Natural killer cell (primary cell): ENCODE measurements at regions not wholly inside any gene's neighbourhood (a gene's known extent, or its start where the extent isn't known, plus 50 kb on each side); places are given as distances from the start of the nearest gene placed in this dataset.

ENCODE experiments used
- ATAC-seq, 3 donors: fragments of 150-1000 bp in 2 of 3; fragments of 200-7000 bp in 1 of 3; cut with Tn5 transposase; 1 replicate in 1 of 3; 2 replicates in 2 of 3; pipeline ENCODE4 v1.10.0; 2021; ENCODE audit warnings: mild to moderate bottlenecking in 2 of 3, moderate library complexity in 2 of 3
- DNase-seq, 2 donors: peaks; one replicate each; pipeline versions ENCODE4 v3.0.0 to v3.0.0-alpha.2; 2013 to 2021; ENCODE audit warnings: mixed read lengths in 1 of 2
- H3K27ac ChIP-seq: one replicate; pipeline ENCODE4 v1.5.1; 2013; ENCODE audit warnings: mild to moderate bottlenecking, low read length
- H3K27me3 ChIP-seq: one replicate; pipeline ENCODE4 v1.6.1; 2013; ENCODE audit warnings: low read length; ENCODE audit not compliant: control insufficient read depth, insufficient read depth
- H3K36me3 ChIP-seq: one replicate; pipeline ENCODE4 v1.6.1; 2013; ENCODE audit warnings: low read length; ENCODE audit not compliant: control insufficient read depth, insufficient read depth
- H3K4me1 ChIP-seq: one replicate; pipeline ENCODE4 v1.6.1; 2013; ENCODE audit warnings: low read length; ENCODE audit not compliant: control insufficient read depth, insufficient read depth
- H3K4me3 ChIP-seq: one replicate; pipeline ENCODE4 v1.5.1; 2013; ENCODE audit warnings: low read length
- H3K9me3 ChIP-seq: one replicate; pipeline ENCODE4 v1.6.1; 2013; ENCODE audit warnings: low read length; ENCODE audit not compliant: control insufficient read depth, insufficient read depth
- H3K27ac Mint-ChIP-seq, 2 donors: one replicate each; pipeline ENCODE4 v1.8.0; 2022; ENCODE audit warnings: mild to moderate bottlenecking in 2 of 2, mixed read lengths in 2 of 2, moderate library complexity in 1 of 2
- H3K27me3 Mint-ChIP-seq, 2 donors: one replicate each; pipeline ENCODE4 v1.8.0; 2022; ENCODE audit warnings: low read depth in 2 of 2, mixed read lengths in 2 of 2
- H3K36me3 Mint-ChIP-seq: one replicate; pipeline ENCODE4 v1.8.0; 2022; ENCODE audit warnings: mixed read lengths
- H3K4me1 Mint-ChIP-seq, 2 donors: one replicate each; pipeline ENCODE4 v1.8.0; 2022; ENCODE audit warnings: mixed read lengths in 2 of 2
- H3K4me3 Mint-ChIP-seq: one replicate; pipeline ENCODE4 v1.8.0; 2022; ENCODE audit warnings: mild to moderate bottlenecking, moderate library complexity, mixed read lengths
- H3K9me3 Mint-ChIP-seq, 2 donors: one replicate each; pipeline ENCODE4 v1.8.0; 2022; ENCODE audit warnings: mixed read lengths in 2 of 2
- WGBS: methylation state at CpG from one replicate; pipeline ENCODE4 v1.1.7; 2013; ENCODE audit warnings: missing lambda C conversion rate; ENCODE audit not compliant: insufficient coverage; 5-methylcytosine and 5-hydroxymethylcytosine counted together
- intact Hi-C: fragments of 100-400 bp; cut with micrococcal nuclease; formaldehyde crosslinking; loops from one replicate; pipeline ENCODE4 v1.14.2; 2022
- TF ChIP-seq, protein P1 (sequence below): fragments of 200-600 bp; IDR thresholded peaks from one replicate; pipeline ENCODE4 v1.8.0; 2022; ENCODE audit warnings: antibody characterized with exemption

DNA sequence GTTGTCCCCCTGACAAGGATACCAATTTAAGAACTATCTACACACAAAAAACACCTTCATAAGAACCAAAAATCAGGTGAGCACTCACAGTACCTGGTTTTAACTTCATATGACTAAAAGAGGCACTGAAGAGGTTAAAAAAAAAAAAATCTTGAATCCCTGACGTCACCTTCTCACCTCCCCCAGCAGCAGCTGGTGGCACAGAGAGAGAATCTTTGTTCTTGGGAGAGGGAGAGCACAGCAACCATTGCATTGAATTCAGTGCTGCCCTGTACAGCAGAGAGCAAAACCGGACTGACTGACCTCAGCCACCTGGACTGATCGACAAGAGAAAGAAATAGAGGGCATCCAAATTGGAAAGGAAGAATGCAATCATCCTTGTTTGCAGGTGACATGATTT lies 566.0 kb downstream of the TMX3 start:
- Mint-ChIP-seq H3K36me3 (no peaks in the 10 kb centered on the region), H3K27me3 (no peaks in the 10 kb centered on the region), H3K4me1 (no peaks in the 10 kb centered on the region), H3K4me3 (no peak overlapping the region), H3K27ac (no peak overlapping the region), H3K9me3 (peaks cover 0 to 7% of the 10 kb centered on the region in 2 donors)
- TF ChIP-seq, protein P1, sequence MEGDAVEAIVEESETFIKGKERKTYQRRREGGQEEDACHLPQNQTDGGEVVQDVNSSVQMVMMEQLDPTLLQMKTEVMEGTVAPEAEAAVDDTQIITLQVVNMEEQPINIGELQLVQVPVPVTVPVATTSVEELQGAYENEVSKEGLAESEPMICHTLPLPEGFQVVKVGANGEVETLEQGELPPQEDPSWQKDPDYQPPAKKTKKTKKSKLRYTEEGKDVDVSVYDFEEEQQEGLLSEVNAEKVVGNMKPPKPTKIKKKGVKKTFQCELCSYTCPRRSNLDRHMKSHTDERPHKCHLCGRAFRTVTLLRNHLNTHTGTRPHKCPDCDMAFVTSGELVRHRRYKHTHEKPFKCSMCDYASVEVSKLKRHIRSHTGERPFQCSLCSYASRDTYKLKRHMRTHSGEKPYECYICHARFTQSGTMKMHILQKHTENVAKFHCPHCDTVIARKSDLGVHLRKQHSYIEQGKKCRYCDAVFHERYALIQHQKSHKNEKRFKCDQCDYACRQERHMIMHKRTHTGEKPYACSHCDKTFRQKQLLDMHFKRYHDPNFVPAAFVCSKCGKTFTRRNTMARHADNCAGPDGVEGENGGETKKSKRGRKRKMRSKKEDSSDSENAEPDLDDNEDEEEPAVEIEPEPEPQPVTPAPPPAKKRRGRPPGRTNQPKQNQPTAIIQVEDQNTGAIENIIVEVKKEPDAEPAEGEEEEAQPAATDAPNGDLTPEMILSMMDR: no peak
- H3K9me3 ChIP-seq: peaks cover 4% of the 10 kb centered on the region
- 82% methylated on average over 1 of the region's 3 CpGs for WGBS
- intact Hi-C loops: no loop called here
- H3K27ac ChIP-seq: no peak overlapping the region
- no peaks in the 10 kb centered on the region for H3K36me3 ChIP-seq
- no peak for ATAC-seq
- H3K4me3 ChIP-seq: no peak overlapping the region
- no peak for DNase-seq
- H3K27me3 ChIP-seq: no peaks in the 10 kb centered on the region
- no peaks in the 10 kb centered on the region for H3K4me1 ChIP-seq

DNA sequence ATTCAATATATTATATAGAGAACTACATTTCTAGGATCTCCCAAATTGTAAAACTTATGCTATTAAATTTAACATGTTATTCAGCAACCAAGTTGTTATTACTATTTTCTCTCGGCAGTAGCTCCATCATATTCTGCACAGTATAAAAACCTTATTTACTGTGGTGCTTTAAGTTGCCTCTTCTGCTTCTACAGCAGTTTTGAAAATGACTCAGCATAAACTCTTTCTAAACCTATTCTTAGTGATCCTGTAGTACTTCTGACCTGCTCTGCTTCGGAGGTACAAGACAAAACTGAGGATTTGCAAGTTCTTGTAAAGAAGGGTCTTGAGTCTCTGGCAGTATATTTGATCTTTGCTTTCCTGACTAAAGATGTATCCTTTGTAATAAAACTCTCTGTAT lies 567.2 kb downstream of the TMX3 start:
- 38% methylated on average over 2 of the region's 2 CpGs for WGBS
- peaks cover 0 to 7% of the 10 kb centered on the region in 2 donors for H3K9me3 Mint-ChIP-seq
- Histone ChIP-seq H3K27me3 (no peaks in the 10 kb centered on the region), H3K27ac (no peak overlapping the region), H3K9me3 (peaks cover 1% of the 10 kb centered on the region), H3K4me1 (no peaks in the 10 kb centered on the region), H3K36me3 (no peaks in the 10 kb centered on the region), H3K4me3 (no peak overlapping the region)
- no peaks in the 10 kb centered on the region for H3K27me3 Mint-ChIP-seq
- TF ChIP-seq, protein P1: no peak
- no peak for DNase-seq
- ATAC-seq: no peak
- H3K36me3 Mint-ChIP-seq: no peaks in the 10 kb centered on the region
- H3K4me3 Mint-ChIP-seq: no peak overlapping the region
- no peaks in the 10 kb centered on the region for H3K4me1 Mint-ChIP-seq
- no peak overlapping the region for H3K27ac Mint-ChIP-seq
- intact Hi-C loops: no loop called here

DNA sequence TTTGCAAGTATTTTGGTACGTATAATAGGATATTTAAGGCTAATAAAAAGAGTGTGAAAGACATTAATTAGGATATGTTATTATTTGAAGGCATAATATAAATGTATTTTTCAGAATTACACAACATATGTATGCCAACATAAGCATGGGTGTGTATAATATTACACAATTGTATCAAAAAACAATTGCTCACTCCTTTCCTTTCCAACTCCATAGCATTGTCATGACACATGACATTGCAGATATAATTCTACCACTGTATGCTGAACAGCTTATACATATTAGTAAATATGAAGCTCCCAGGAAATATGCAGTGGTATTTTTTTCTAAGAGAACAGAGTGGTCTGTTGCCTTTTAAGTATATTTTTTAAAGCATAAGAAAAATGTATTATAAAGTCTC lies 593.1 kb downstream of the TMX3 start:
- intact Hi-C loops: no loop called here
- Mint-ChIP-seq H3K4me3 (no peak overlapping the region), H3K4me1 (no peaks in the 10 kb centered on the region), H3K9me3 (peaks cover 7 to 11% of the 10 kb centered on the region in 2 donors), H3K27ac (no peak overlapping the region), H3K36me3 (no peaks in the 10 kb centered on the region), H3K27me3 (no peaks in the 10 kb centered on the region)
- no peaks in the 10 kb centered on the region for H3K36me3 ChIP-seq
- no CpG with 5 or more reads among the region's 1 CpG for WGBS
- no peak overlapping the region for H3K4me3 ChIP-seq
- DNase-seq: no peak
- no peak overlapping the region for H3K27ac ChIP-seq
- H3K9me3 ChIP-seq: peaks cover 3% of the 10 kb centered on the region
- H3K4me1 ChIP-seq: no peaks in the 10 kb centered on the region
- TF ChIP-seq, protein P1: no peak
- no peak for ATAC-seq
- no peaks in the 10 kb centered on the region for H3K27me3 ChIP-seq

DNA sequence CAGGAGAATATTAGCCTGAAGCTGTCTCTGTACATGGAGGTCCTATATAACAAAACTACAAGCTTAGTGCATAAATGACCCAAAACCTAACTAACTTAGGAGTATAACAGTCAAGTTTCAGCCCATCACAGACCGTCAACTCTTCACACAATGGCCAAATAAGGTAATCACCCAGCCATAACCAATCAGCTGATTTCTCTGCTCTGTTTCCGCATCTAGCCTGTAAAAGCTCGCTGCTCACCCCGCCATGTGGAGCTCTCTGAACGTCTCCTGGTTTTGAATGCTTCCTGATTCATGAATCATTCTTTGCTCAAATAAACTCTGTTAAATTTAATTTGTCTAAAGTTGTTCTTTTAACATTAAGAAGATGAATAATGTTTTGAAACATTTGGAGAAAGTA lies 593.6 kb downstream of the TMX3 start:
- intact Hi-C loops: no loop called here
- Histone ChIP-seq H3K27ac (no peak overlapping the region), H3K4me3 (no peak overlapping the region), H3K9me3 (peaks cover 3% of the 10 kb centered on the region), H3K4me1 (no peaks in the 10 kb centered on the region), H3K36me3 (no peaks in the 10 kb centered on the region), H3K27me3 (no peaks in the 10 kb centered on the region)
- TF ChIP-seq, protein P1: no peak
- Mint-ChIP-seq H3K27ac (no peak overlapping the region), H3K27me3 (no peaks in the 10 kb centered on the region), H3K36me3 (no peaks in the 10 kb centered on the region), H3K4me3 (no peak overlapping the region), H3K4me1 (no peaks in the 10 kb centered on the region), H3K9me3 (peaks cover 6 to 11% of the 10 kb centered on the region in 2 donors)
- WGBS: 80% methylated on average over 5 of the region's 5 CpGs
- ATAC-seq: no peak
- no peak for DNase-seq
